Astrocyte of the cerebellum (primary cell): ENCODE measurements at regions not wholly inside any gene's neighbourhood (a gene's known extent, or its start where the extent isn't known, plus 50 kb on each side); places are given as distances from the start of the nearest gene placed in this dataset.

Source experiments
- DNase-seq: peaks from one replicate; pipeline ENCODE4 v3.0.0-alpha.2; 2011; ENCODE audit warnings: low read depth
- H3K4me3 ChIP-seq: 2 replicates; pipeline ENCODE4 v1.5.1; 2011; ENCODE audit warnings: mild to moderate bottlenecking, low read depth, low read length, moderate library complexity
- CTCF ChIP-seq: IDR thresholded peaks from 2 replicates; pipeline ENCODE4 v1.5.1; 2012; ENCODE audit warnings: low read length, low read depth, moderate library complexity, mild to moderate bottlenecking; ENCODE audit errors: missing control alignments
- in situ Hi-C: cut with HindIII; loops from 2 replicates; pipeline ENCODE4 v1.10.0; 2017; ENCODE audit warnings: low sequenced_read_pairs

- in situ Hi-C loops: no loop called here
- DNase-seq: no peak
- no peak for TF ChIP-seq CTCF
- H3K4me3 ChIP-seq: no peak overlapping the region
Measured at GRCh38 chr12:28967426-28967825, 181.7 kb upstream of the FAR2 start.

GRCh38 chr12:28973491-28973890 lies 175.6 kb upstream of the FAR2 start:
- no peak for TF ChIP-seq CTCF
- no peak overlapping the region for H3K4me3 ChIP-seq
- no peak for DNase-seq
- in situ Hi-C loops: no loop called here

- H3K4me3 ChIP-seq: no peak overlapping the region
- peak; percentile 33 for DNase-seq
- no peak for TF ChIP-seq CTCF
- in situ Hi-C loops: no loop called here
Measured at GRCh38 chr12:28974166-28974565, 174.9 kb upstream of the FAR2 start.

- in situ Hi-C loops: no loop called here
- TF ChIP-seq CTCF: no peak
- no peak for DNase-seq
Measured at GRCh38 chr12:28974883-28975282, 174.2 kb upstream of the FAR2 start.

GRCh38 chr12:28975564-28976340 lies 173.3 kb upstream of the FAR2 start:
- in situ Hi-C loops: no loop called here
- no peak for TF ChIP-seq CTCF
- DNase-seq: no peak
- H3K4me3 ChIP-seq: no peak overlapping the region

More at GRCh38 chr12:28974883-28975282, 174.2 kb upstream of the FAR2 start:
- no peak overlapping the region for H3K4me3 ChIP-seq

- no peak for DNase-seq
- H3K4me3 ChIP-seq: no peak overlapping the region
- TF ChIP-seq CTCF: no peak
- in situ Hi-C loops: no loop called here
Measured at GRCh38 chr12:28980436-28980835, 168.6 kb upstream of the FAR2 start.
